K562 (cell line): ENCODE measurements at regions not wholly inside any gene's neighbourhood (a gene's known extent, or its start where the extent isn't known, plus 50 kb on each side); places are given as distances from the start of the nearest gene placed in this dataset.

Experiments used
- ATAC-seq: fragments of 200-7000 bp; cut with Tn5 transposase; 3 replicates; pipeline ENCODE4 v1.9.1; 2020; ENCODE audit warnings: moderate library complexity
- BruUV-seq: library from RNA; stranded (reverse); fragments of 400-500 nt; replicated peaks from 2 replicates; lab custom pipeline; 2021; lab: Mats Ljungman, UMichigan
- CTCF ChIA-PET: fragments of 300-600 bp; formaldehyde crosslinking; extraction: SDS; loops from one replicate; lab custom pipeline; 2021; ENCODE audit warnings: low intra/inter-chr PET ratio; lab: Yijun Ruan, JAX
- POLR2A ChIA-PET: fragments of 300-600, 350-650 bp; sonication (Branson Sonifier 250); formaldehyde crosslinking; extraction: SDS; loops from one replicate; lab custom pipeline; 2021; ENCODE audit warnings: antibody characterized with exemption, inconsistent platforms; lab: Yijun Ruan, JAX
- DNase-seq, 4 experiments: peaks; one replicate each; pipeline versions ENCODE4 v3.0.0 to v3.0.0-alpha.2; 2011 to 2018; ENCODE audit warnings: low spot score in 3 of 4, mixed read lengths in 3 of 4; ENCODE audit errors: extremely low read depth in 1 of 4
- FAIRE-seq: peaks from 2 replicates; lab custom pipeline; 2011; peaks lifted over from hg19 to GRCh38; lab: Jason Lieb, UNC
- H2AFZ ChIP-seq: 2 replicates; pipeline ENCODE4 v1.6.0; 2011; ENCODE audit warnings: low read depth, low read length, control low read depth, inconsistent platforms
- H3K27ac ChIP-seq: fragments of 200-600 bp; 3 replicates; pipeline ENCODE4 v1.8.0; 2011; ENCODE audit warnings: low read depth, mild to moderate bottlenecking, control low read depth, inconsistent platforms, low read length, moderate library complexity, mixed read lengths; ENCODE audit errors: extremely low read depth
- H3K27me3 ChIP-seq, 2 experiments: fragments of 300-600 bp in 1 of 2; 2 replicates in 1 of 2; 3 replicates in 1 of 2; pipeline versions ENCODE4 v1.6.0 to v1.8.0; 2011; ENCODE audit warnings: inconsistent platforms in 2 of 2, low read length in 2 of 2, mild to moderate bottlenecking in 1 of 2, mixed read lengths in 1 of 2, moderate library complexity in 1 of 2; ENCODE audit not compliant: control insufficient read depth in 2 of 2, insufficient read depth in 2 of 2
- H3K36me3 ChIP-seq: fragments of 300-600 bp; 3 replicates; pipeline ENCODE4 v1.8.0; 2011; ENCODE audit warnings: mild to moderate bottlenecking, low read length, inconsistent platforms; ENCODE audit not compliant: control insufficient read depth, insufficient read depth
- H3K4me1 ChIP-seq, 2 experiments: fragments of 200-600 bp in 1 of 2; replicated peaks in 1 of 2; 2 replicates in 1 of 2; 3 replicates in 1 of 2; pipeline versions ENCODE4 v1.5.1 to v1.8.0; 2011; ENCODE audit warnings: inconsistent platforms in 2 of 2, low read length in 2 of 2, mild to moderate bottlenecking in 1 of 2, mixed read lengths in 1 of 2, moderate library complexity in 1 of 2; ENCODE audit not compliant: control insufficient read depth in 2 of 2, insufficient read depth in 2 of 2
- H3K4me2 ChIP-seq: 2 replicates; pipeline ENCODE4 v1.6.1; 2011; ENCODE audit warnings: low read length, control low read depth, inconsistent platforms, mixed read lengths; ENCODE audit not compliant: insufficient read depth
- H3K4me3 ChIP-seq: fragments of 200-600 bp; sonication (generic), shearing (Covaris generic); 2 replicates; pipeline ENCODE4 v1.5.1; 2016; ENCODE audit warnings: control low read depth, inconsistent platforms
- H3K79me2 ChIP-seq: fragments of 200-600 bp; 3 replicates; pipeline ENCODE4 v1.8.0; 2011; ENCODE audit warnings: low read length, inconsistent platforms; ENCODE audit not compliant: control insufficient read depth, insufficient read depth
- H3K9ac ChIP-seq, 2 experiments: 2 replicates each; pipeline versions ENCODE4 v1.6.0 to v1.6.1; 2011; ENCODE audit warnings: low read depth in 2 of 2, low read length in 2 of 2, control low read depth in 1 of 2, inconsistent platforms in 1 of 2, mild to moderate bottlenecking in 1 of 2, mixed read lengths in 1 of 2; ENCODE audit not compliant: insufficient read depth in 1 of 2
- H3K9me1 ChIP-seq: one replicate; pipeline ENCODE4 v1.6.0; 2011; ENCODE audit warnings: inconsistent platforms, mild to moderate bottlenecking, low read length, moderate library complexity; ENCODE audit not compliant: control insufficient read depth, insufficient read depth
- H3K9me3 ChIP-seq: replicated peaks from 2 replicates; pipeline ENCODE4 v1.5.1; 2011; ENCODE audit warnings: low read depth, low read length, inconsistent platforms; ENCODE audit not compliant: control insufficient read depth, insufficient read depth
- H4K20me1 ChIP-seq: replicated peaks from 2 replicates; pipeline ENCODE4 v1.6.1; 2011; ENCODE audit warnings: low read length, inconsistent platforms, mixed read lengths; ENCODE audit not compliant: control insufficient read depth, insufficient read depth
- CAMTA2 ChIP-seq: fragments of 250-450 bp; sonication (Bioruptor Pico); conservative IDR thresholded peaks from 2 replicates; pipeline ENCODE4 v1.5.1; 2022
- DDX20 ChIP-seq: fragments of 450-650 bp; IDR thresholded peaks from 2 replicates; pipeline ENCODE4 v1.6.1; 2016; ENCODE audit warnings: missing genetic modification characterization, low read depth, mild to moderate bottlenecking, missing compliant biosample characterization, moderate library complexity
- HOXB6 ChIP-seq: fragments of 250-450 bp; sonication (Bioruptor Pico); IDR thresholded peaks from 2 replicates; pipeline ENCODE4 v1.5.1; 2022; ENCODE audit warnings: mild to moderate bottlenecking, borderline replicate concordance
- MTF1 ChIP-seq: fragments of 250-450 bp; sonication (Bioruptor Pico); IDR thresholded peaks from 2 replicates; pipeline ENCODE4 v1.9.0; 2021; ENCODE audit warnings: moderate library complexity, mild to moderate bottlenecking, inconsistent platforms, borderline replicate concordance
- POLR3A ChIP-seq: IDR thresholded peaks from 2 replicates; pipeline ENCODE4 v1.6.1; 2011; ENCODE audit warnings: borderline replicate concordance, mild to moderate bottlenecking, moderate library complexity; ENCODE audit not compliant: insufficient read length, insufficient read depth; ENCODE audit errors: extremely low read depth
- RBM22 ChIP-seq: fragments of 200-400 bp; formaldehyde crosslinking; IDR thresholded peaks from 2 replicates; pipeline ENCODE4 v1.6.1; 2018; ENCODE audit warnings: low read length, low read depth; ENCODE audit not compliant: poor library complexity, severe bottlenecking
- SMAD4 ChIP-seq: fragments of 250-450 bp; sonication (Bioruptor Pico); conservative IDR thresholded peaks from 2 replicates; pipeline ENCODE4 v1.8.0; 2021; ENCODE audit warnings: inconsistent platforms, mild to moderate bottlenecking, moderate library complexity
- ZNF24 ChIP-seq: fragments of 450-650 bp; IDR thresholded peaks from 2 replicates; pipeline ENCODE4 v1.6.1; 2016
- ZNF77 ChIP-seq: fragments of 250-450 bp; sonication (Bioruptor Pico); IDR thresholded peaks from 2 replicates; pipeline ENCODE4 v1.5.0; 2020
- WGBS: fragments of 100-300 bp; shearing (Covaris generic); methylation state at CpG from one replicate; pipeline ENCODE4 v1.1.6; 2016; ENCODE audit warnings: low coverage, mixed read lengths; ENCODE audit not compliant: insufficient coverage; ENCODE audit errors: missing lambda C conversion rate; 5-methylcytosine and 5-hydroxymethylcytosine counted together
- in situ Hi-C: fragments of 300-500 bp; cut with MboI; formaldehyde crosslinking; loops from 4 replicates; pipeline ENCODE4 v1.15.0; 2018; ENCODE audit warnings: inconsistent platforms, mixed read lengths
- intact Hi-C: fragments of 100-400 bp; cut with micrococcal nuclease; formaldehyde crosslinking; loops from 2 replicates; pipeline ENCODE4 v1.14.2; 2022
- TF ChIP-seq, protein P1 (sequence below), 2 experiments: fragments of 150-350 bp in 1 of 2; IDR thresholded peaks; 2 replicates each; pipeline ENCODE4 v1.6.1; 2012 to 2016; ENCODE audit warnings: low read depth in 2 of 2, low read length in 2 of 2, mild to moderate bottlenecking in 1 of 2, moderate library complexity in 1 of 2
- TF ChIP-seq, protein P2 (sequence below): fragments of 250-450 bp; sonication (Bioruptor Pico); IDR thresholded peaks from 2 replicates; pipeline ENCODE4 v1.8.0; 2021; ENCODE audit warnings: borderline replicate concordance, mild to moderate bottlenecking, moderate library complexity; ENCODE audit not compliant: poor library complexity, severe bottlenecking

DNA sequence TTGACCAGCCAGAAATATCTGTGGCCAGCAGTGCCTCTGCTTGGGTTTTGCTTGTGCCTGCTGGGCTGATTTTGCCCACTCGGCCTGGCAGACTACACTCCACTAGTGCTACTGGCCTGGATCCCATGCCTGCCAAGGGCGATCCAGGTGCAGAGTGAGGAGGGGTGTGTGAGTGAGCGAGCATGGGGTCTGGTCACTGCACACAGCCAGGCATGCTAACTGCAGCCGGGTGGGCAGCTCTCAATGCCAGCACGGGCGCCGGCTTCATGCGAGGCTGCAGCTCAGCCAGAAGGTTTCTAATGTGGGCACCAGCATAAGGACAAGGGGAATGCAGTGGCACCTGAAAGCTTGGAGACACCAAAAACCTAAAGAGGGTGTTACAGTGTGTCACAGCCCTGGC, 1161.4 kb downstream of the FSTL5 start:
- no peak overlapping the region for H3K4me3 ChIP-seq
- POLR2A ChIA-PET = no interaction called here
- DNase-seq = no peak
- WGBS = no CpG with 5 or more reads among the region's 8 CpGs
- no peak overlapping the region for H3K4me2 ChIP-seq
- no peak overlapping the region for H3K9ac ChIP-seq
- no TSS peak for BruUV-seq
- TF ChIP-seq SMAD4 = no peak
- TF ChIP-seq ZNF24 = no peak
- no peak for TF ChIP-seq HOXB6 (CRISPR knock-in tag)
- no peak for TF ChIP-seq MTF1 (CRISPR knock-in tag)
- no peak for TF ChIP-seq CAMTA2 (CRISPR knock-in tag)
- TF ChIP-seq RBM22 = no peak
- TF ChIP-seq, all 486 proteins: peak for 0
- in situ Hi-C loops = no loop called here
- Histone ChIP-seq H3K27ac (no peak overlapping the region), H3K4me1 (no peaks in the 10 kb centered on the region), H3K9me1 (no peaks in the 10 kb centered on the region), H4K20me1 (no peaks in the 10 kb centered on the region), H3K36me3 (no peaks in the 10 kb centered on the region), H3K9me3 (no peaks in the 10 kb centered on the region), H3K79me2 (no peaks in the 10 kb centered on the region), H3K27me3 (no peaks in the 10 kb centered on the region), H2AFZ (no peak overlapping the region)
- intact Hi-C loops = no loop called here
- FAIRE-seq = no peak
- ATAC-seq = no peak
- CTCF ChIA-PET = no interaction called here

DNA sequence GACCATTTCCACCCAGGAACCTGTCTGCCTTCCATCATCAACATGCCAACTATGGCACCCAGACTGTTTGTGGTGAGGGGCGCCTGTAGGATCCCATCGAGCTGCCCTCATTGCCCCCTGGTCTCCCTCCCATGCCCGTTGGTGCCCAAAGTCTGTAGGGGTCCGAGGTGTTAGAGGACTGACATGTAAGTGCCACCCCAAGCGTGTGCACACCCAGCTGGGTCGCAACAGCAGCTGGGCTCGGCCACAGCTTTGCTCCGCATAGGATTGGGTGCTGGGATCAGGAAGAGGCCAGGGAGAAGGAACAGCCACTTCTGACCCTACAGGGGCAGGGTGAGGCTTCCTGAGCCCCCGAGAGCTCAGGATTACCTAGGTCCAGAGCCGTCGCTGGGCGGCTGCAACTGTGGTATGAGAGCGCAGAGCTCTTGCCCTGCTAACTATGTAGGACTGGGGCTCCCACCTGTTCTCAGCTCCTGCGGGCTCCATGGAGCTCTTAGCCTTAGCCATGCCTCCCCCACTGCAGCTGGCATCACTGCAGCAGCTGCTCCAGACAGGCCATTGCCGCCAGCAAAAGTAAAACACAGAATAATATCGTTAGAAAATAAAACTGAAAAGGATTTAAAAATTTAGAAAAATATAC, 1160.3 kb downstream of the FSTL5 start:
- WGBS = no CpG with 5 or more reads among the region's 16 CpGs
- FAIRE-seq = no peak
- Histone ChIP-seq H3K79me2 (no peaks in the 10 kb centered on the region), H2AFZ (no peak overlapping the region), H4K20me1 (no peaks in the 10 kb centered on the region), H3K9me1 (no peaks in the 10 kb centered on the region), H3K9me3 (no peaks in the 10 kb centered on the region), H3K36me3 (no peaks in the 10 kb centered on the region), H3K4me2 (no peak overlapping the region), H3K9ac (no peak overlapping the region), H3K27me3 (no peaks in the 10 kb centered on the region), H3K4me1 (no peaks in the 10 kb centered on the region), H3K4me3 (no peak overlapping the region), H3K27ac (no peak overlapping the region)
- in situ Hi-C loops = no loop called here
- ChIA-PET CTCF (no interaction called here), POLR2A (no interaction called here)
- no peak for ATAC-seq
- no peak for DNase-seq
- no TSS peak for BruUV-seq
- intact Hi-C loops = no loop called here
- TF ChIP-seq, protein P1, sequence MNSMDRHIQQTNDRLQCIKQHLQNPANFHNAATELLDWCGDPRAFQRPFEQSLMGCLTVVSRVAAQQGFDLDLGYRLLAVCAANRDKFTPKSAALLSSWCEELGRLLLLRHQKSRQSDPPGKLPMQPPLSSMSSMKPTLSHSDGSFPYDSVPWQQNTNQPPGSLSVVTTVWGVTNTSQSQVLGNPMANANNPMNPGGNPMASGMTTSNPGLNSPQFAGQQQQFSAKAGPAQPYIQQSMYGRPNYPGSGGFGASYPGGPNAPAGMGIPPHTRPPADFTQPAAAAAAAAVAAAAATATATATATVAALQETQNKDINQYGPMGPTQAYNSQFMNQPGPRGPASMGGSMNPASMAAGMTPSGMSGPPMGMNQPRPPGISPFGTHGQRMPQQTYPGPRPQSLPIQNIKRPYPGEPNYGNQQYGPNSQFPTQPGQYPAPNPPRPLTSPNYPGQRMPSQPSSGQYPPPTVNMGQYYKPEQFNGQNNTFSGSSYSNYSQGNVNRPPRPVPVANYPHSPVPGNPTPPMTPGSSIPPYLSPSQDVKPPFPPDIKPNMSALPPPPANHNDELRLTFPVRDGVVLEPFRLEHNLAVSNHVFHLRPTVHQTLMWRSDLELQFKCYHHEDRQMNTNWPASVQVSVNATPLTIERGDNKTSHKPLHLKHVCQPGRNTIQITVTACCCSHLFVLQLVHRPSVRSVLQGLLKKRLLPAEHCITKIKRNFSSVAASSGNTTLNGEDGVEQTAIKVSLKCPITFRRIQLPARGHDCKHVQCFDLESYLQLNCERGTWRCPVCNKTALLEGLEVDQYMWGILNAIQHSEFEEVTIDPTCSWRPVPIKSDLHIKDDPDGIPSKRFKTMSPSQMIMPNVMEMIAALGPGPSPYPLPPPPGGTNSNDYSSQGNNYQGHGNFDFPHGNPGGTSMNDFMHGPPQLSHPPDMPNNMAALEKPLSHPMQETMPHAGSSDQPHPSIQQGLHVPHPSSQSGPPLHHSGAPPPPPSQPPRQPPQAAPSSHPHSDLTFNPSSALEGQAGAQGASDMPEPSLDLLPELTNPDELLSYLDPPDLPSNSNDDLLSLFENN (IDR thresholded peaks at IDR 0.05; ENCODE audit: low read depth in 2 of 2, low read length in 2 of 2) = no peak
- no peak for TF ChIP-seq ZNF77 (CRISPR knock-in tag)
- TF ChIP-seq DDX20 (tag) = no peak
- no peak for TF ChIP-seq POLR3A
- TF ChIP-seq, protein P2, sequence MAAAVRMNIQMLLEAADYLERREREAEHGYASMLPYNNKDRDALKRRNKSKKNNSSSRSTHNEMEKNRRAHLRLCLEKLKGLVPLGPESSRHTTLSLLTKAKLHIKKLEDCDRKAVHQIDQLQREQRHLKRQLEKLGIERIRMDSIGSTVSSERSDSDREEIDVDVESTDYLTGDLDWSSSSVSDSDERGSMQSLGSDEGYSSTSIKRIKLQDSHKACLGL (CRISPR knock-in tag) = no peak
